ENCODE measurements at regions not wholly inside any gene's neighbourhood (a gene's known extent, or its start where the extent isn't known, plus 50 kb on each side); places are given as distances from the start of the nearest gene placed in this dataset.

- TF ChIP-seq EZH2 (IDR thresholded peaks at IDR 0.05; ENCODE audit: insufficient read depth, poor library complexity, severe bottlenecking) (no peak), EZH2phosphoT487 (IDR thresholded peaks at IDR 0.05; ENCODE audit: insufficient read depth, low read depth) (no peak)
Observed at GRCh38 chr10:58086144-58086762, 181.4 kb downstream of the IPMK start.
